Suprapubic skin (tissue), 4 donors: ENCODE measurements at regions not wholly inside any gene's neighbourhood (a gene's known extent, or its start where the extent isn't known, plus 50 kb on each side); places are given as distances from the start of the nearest gene placed in this dataset.

Experiments
- CTCF ChIP-seq, 2 donors: fragments of 200-600 bp in 1 of 2; fragments of 450-650 bp in 1 of 2; sonication (generic) in 1 of 2; IDR thresholded peaks; one replicate each; pipeline ENCODE4 v1.5.1; 2016 to 2019; ENCODE audit warnings: antibody characterized with exemption in 2 of 2, mild to moderate bottlenecking in 1 of 2, moderate library complexity in 1 of 2
- POLR2A ChIP-seq, 2 donors: fragments of 450-650 bp; IDR thresholded peaks; one replicate each; pipeline ENCODE4 v1.6.1; 2017; ENCODE audit warnings: antibody characterized with exemption in 2 of 2, mild to moderate bottlenecking in 2 of 2, moderate library complexity in 2 of 2
- POLR2AphosphoS5 ChIP-seq, 3 donors: sonication (generic); formaldehyde crosslinking; IDR thresholded peaks; one replicate each; pipeline ENCODE4 v1.6.1; 2017; ENCODE audit warnings: antibody characterized with exemption in 3 of 3

- no peak for TF ChIP-seq CTCF (IDR thresholded peaks at IDR 0.05)
- no peak for TF ChIP-seq POLR2A (IDR thresholded peaks at IDR 0.05)
- TF ChIP-seq POLR2AphosphoS5 (IDR thresholded peaks at IDR 0.05) = no peak
Measured at GRCh38 chr14:45406942-45407341, 153.9 kb upstream of the MIS18BP1 start.
